H1 (cell line): ENCODE measurements at regions not wholly inside any gene's neighbourhood (a gene's known extent, or its start where the extent isn't known, plus 50 kb on each side); places are given as distances from the start of the nearest gene placed in this dataset.

Experiments used
- CTCF ChIA-PET: fragments of 300-600 bp; sonication (Branson Sonifier 250); formaldehyde crosslinking; loops from one replicate; lab custom pipeline; 2021; ENCODE audit not compliant: partially characterized antibody; lab: Charles Lee
- POLR2A ChIA-PET: fragments of 300-600 bp; sonication (Branson Sonifier 250); formaldehyde crosslinking; loops from one replicate; lab custom pipeline; 2021; ENCODE audit warnings: inconsistent platforms; ENCODE audit not compliant: partially characterized antibody; lab: Charles Lee
- DNase-seq, 2 experiments: peaks; one replicate each; pipeline versions ENCODE4 v3.0.0 to v3.0.0-alpha.2; 2010 to 2022; ENCODE audit warnings: low spot score in 2 of 2, low read depth in 1 of 2, mixed read lengths in 1 of 2
- FAIRE-seq: peaks from 2 replicates; lab custom pipeline; 2011; peaks lifted over from hg19 to GRCh38; lab: Jason Lieb, UNC
- H2AFZ ChIP-seq: 2 replicates; pipeline ENCODE4 v1.8.1; 2012; ENCODE audit warnings: low read length, inconsistent platforms
- H2AK5ac ChIP-seq: 2 replicates; pipeline ENCODE4 v1.6.1; 2013; ENCODE audit warnings: low read depth, low read length
- H2BK120ac ChIP-seq: replicated peaks from 2 replicates; pipeline ENCODE3; 2013; ENCODE audit warnings: low read depth, low read length, inconsistent platforms
- H2BK12ac ChIP-seq: 2 replicates; pipeline ENCODE4 v1.6.1; 2013; ENCODE audit warnings: low read depth, low read length
- H2BK15ac ChIP-seq: 2 replicates; pipeline ENCODE4 v1.6.1; 2013; ENCODE audit warnings: low read length
- H2BK20ac ChIP-seq: 2 replicates; pipeline ENCODE4 v1.6.1; 2013; ENCODE audit warnings: low read length
- H2BK5ac ChIP-seq: 2 replicates; pipeline ENCODE4 v1.6.1; 2013; ENCODE audit warnings: low read depth, low read length
- H3K14ac ChIP-seq: 2 replicates; pipeline ENCODE4 v1.6.1; 2013; ENCODE audit warnings: inconsistent platforms; ENCODE audit not compliant: insufficient read length
- H3K18ac ChIP-seq: 2 replicates; pipeline ENCODE4 v1.6.1; 2013; ENCODE audit warnings: low read length; ENCODE audit errors: extremely low read depth
- H3K23ac ChIP-seq: 2 replicates; pipeline ENCODE4 v1.6.1; 2013; ENCODE audit warnings: inconsistent platforms; ENCODE audit not compliant: insufficient read length
- H3K23me2 ChIP-seq: 2 replicates; pipeline ENCODE4 v1.6.1; 2013; ENCODE audit warnings: low read depth, low read length
- H3K27ac ChIP-seq: 2 replicates; pipeline ENCODE4 v1.6.1; 2011; ENCODE audit warnings: low read depth, low read length, inconsistent platforms
- H3K27me3 ChIP-seq, 4 experiments: replicated peaks in 1 of 4; 1 replicate in 1 of 4; 2 replicates in 3 of 4; pipeline versions ENCODE4 v1.6.1 to v1.8.1; 2011 to 2013; ENCODE audit warnings: low read length in 3 of 4, mild to moderate bottlenecking in 3 of 4, inconsistent platforms in 2 of 4, mixed read lengths in 2 of 4, moderate library complexity in 1 of 4; ENCODE audit not compliant: control insufficient read depth in 3 of 4, insufficient read depth in 3 of 4; ENCODE audit errors: extremely low read depth in 1 of 4
- H3K36me3 ChIP-seq, 4 experiments: 2 replicates each; pipeline versions ENCODE4 v1.6.1 to v1.8.1; 2011 to 2013; ENCODE audit warnings: mild to moderate bottlenecking in 4 of 4, low read length in 3 of 4, moderate library complexity in 2 of 4, control low read depth in 1 of 4, inconsistent platforms in 1 of 4; ENCODE audit not compliant: insufficient read depth in 4 of 4, control insufficient read depth in 2 of 4
- H3K4ac ChIP-seq: replicated peaks from 2 replicates; pipeline ENCODE3; 2013; ENCODE audit warnings: low read length, low read depth, mixed read lengths, inconsistent platforms; ENCODE audit not compliant: insufficient read length
- H3K4me1 ChIP-seq, 4 experiments: replicated peaks in 1 of 4; 1 replicate in 1 of 4; 2 replicates in 3 of 4; pipeline versions ENCODE4 v1.6.1 to v1.8.1; 2011 to 2013; ENCODE audit warnings: low read length in 3 of 4, inconsistent platforms in 2 of 4, mixed read lengths in 1 of 4; ENCODE audit not compliant: insufficient read depth in 4 of 4, control insufficient read depth in 3 of 4
- H3K4me2 ChIP-seq, 2 experiments: 2 replicates each; pipeline versions ENCODE4 v1.6.1 to v1.8.1; 2011 to 2013; ENCODE audit warnings: low read depth in 2 of 2, low read length in 2 of 2, control low read depth in 1 of 2, inconsistent platforms in 1 of 2, mild to moderate bottlenecking in 1 of 2; ENCODE audit not compliant: insufficient read depth in 1 of 2
- H3K4me3 ChIP-seq, 4 experiments: fragments of 200-600, 300-600 bp in 1 of 4; sonication (generic), shearing (Covaris generic), sonication (Bioruptor Twin) in 1 of 4; 2 replicates each; pipeline versions ENCODE4 v1.5.1 to v1.8.1; 2011 to 2016; ENCODE audit warnings: low read length in 4 of 4, low read depth in 3 of 4, control low read depth in 2 of 4, inconsistent platforms in 2 of 4, mild to moderate bottlenecking in 2 of 4, mixed read lengths in 1 of 4, moderate library complexity in 1 of 4; ENCODE audit not compliant: insufficient read depth in 2 of 4; ENCODE audit errors: extremely low read depth in 1 of 4
- H3K56ac ChIP-seq: replicated peaks from 2 replicates; pipeline ENCODE3; 2013; ENCODE audit warnings: low read depth, mild to moderate bottlenecking, mixed read lengths, low read length, inconsistent platforms; ENCODE audit not compliant: insufficient read length
- H3K79me1 ChIP-seq: 2 replicates; pipeline ENCODE4 v1.6.1; 2013; ENCODE audit warnings: low read depth, low read length, control low read depth
- H3K79me2 ChIP-seq, 2 experiments: 2 replicates each; pipeline versions ENCODE4 v1.6.1 to v1.8.1; 2012 to 2013; ENCODE audit warnings: low read length in 2 of 2, mild to moderate bottlenecking in 2 of 2, inconsistent platforms in 1 of 2; ENCODE audit not compliant: insufficient read depth in 2 of 2, control insufficient read depth in 1 of 2
- H3K9ac ChIP-seq, 4 experiments: replicated peaks in 1 of 4; 1 replicate in 1 of 4; 2 replicates in 3 of 4; pipeline versions ENCODE4 v1.6.1 to v1.8.1; 2011 to 2013; ENCODE audit warnings: low read depth in 3 of 4, low read length in 3 of 4, control low read depth in 2 of 4, mild to moderate bottlenecking in 2 of 4, moderate library complexity in 2 of 4, inconsistent platforms in 1 of 4; ENCODE audit errors: extremely low read depth in 1 of 4
- H3K9me3 ChIP-seq, 2 experiments: 2 replicates each; pipeline versions ENCODE4 v1.6.1 to v1.8.1; 2012 to 2013; ENCODE audit warnings: mild to moderate bottlenecking in 2 of 2, moderate library complexity in 2 of 2, control low read depth in 1 of 2, inconsistent platforms in 1 of 2, low read depth in 1 of 2, low read length in 1 of 2, mixed read lengths in 1 of 2; ENCODE audit not compliant: insufficient read depth in 2 of 2
- H4K20me1 ChIP-seq, 2 experiments: replicated peaks in 1 of 2; 2 replicates each; pipeline versions ENCODE3 to v1.8.1; 2011 to 2013; ENCODE audit warnings: inconsistent platforms in 2 of 2, low read length in 2 of 2, mild to moderate bottlenecking in 1 of 2; ENCODE audit not compliant: insufficient read depth in 2 of 2, control insufficient read depth in 1 of 2
- H4K5ac ChIP-seq: 2 replicates; pipeline ENCODE4 v1.6.1; 2013; ENCODE audit warnings: low read length, low read depth, mixed read lengths, inconsistent platforms; ENCODE audit not compliant: insufficient read length
- H4K8ac ChIP-seq: 2 replicates; pipeline ENCODE4 v1.8.0; 2013; ENCODE audit warnings: mild to moderate bottlenecking, moderate library complexity, low read length, inconsistent platforms; ENCODE audit not compliant: insufficient read depth; ENCODE audit errors: extremely low read depth
- H4K91ac ChIP-seq: replicated peaks from 2 replicates; pipeline ENCODE3; 2013; ENCODE audit warnings: low read length, mixed read lengths, inconsistent platforms; ENCODE audit not compliant: insufficient read length
- BRCA1 ChIP-seq: IDR thresholded peaks from 2 replicates; pipeline ENCODE4 v1.6.1; 2012; ENCODE audit warnings: low read depth, low read length, improper control_type of control experiment
- CBX5 ChIP-seq: fragments of 300-800, 300-1000 bp; sonication (generic); IDR thresholded peaks from 2 replicates; pipeline ENCODE4 v1.7.1; 2016; ENCODE audit warnings: antibody characterized with exemption, low read length, low read depth
- EGR1 ChIP-seq: IDR thresholded peaks from 2 replicates; pipeline ENCODE4 v1.6.1; 2011; ENCODE audit warnings: low read depth, low read length, borderline replicate concordance
- GTF2F1 ChIP-seq: IDR thresholded peaks from 2 replicates; pipeline ENCODE4 v1.6.1; 2012; ENCODE audit warnings: low read depth, low read length, improper control_type of control experiment, borderline replicate concordance
- NRF1 ChIP-seq: IDR thresholded peaks from 2 replicates; pipeline ENCODE4 v1.6.1; 2011; ENCODE audit warnings: mild to moderate bottlenecking, low read depth, low read length, improper control_type of control experiment
- POU5F1 ChIP-seq: IDR thresholded peaks from 2 replicates; pipeline ENCODE4 v1.6.1; 2011; ENCODE audit warnings: low read depth, mild to moderate bottlenecking, low read length, moderate library complexity
- SIRT6 ChIP-seq: IDR thresholded peaks from one replicate; pipeline ENCODE4 v1.7.1; 2012; ENCODE audit warnings: low read length, inconsistent platforms
- SRF ChIP-seq: IDR thresholded peaks from 2 replicates; pipeline ENCODE4 v1.6.1; 2011; ENCODE audit warnings: mild to moderate bottlenecking, low read depth, low read length, moderate library complexity
- TEAD4 ChIP-seq: IDR thresholded peaks from 2 replicates; pipeline ENCODE4 v1.6.1; 2012; ENCODE audit warnings: low read depth, low read length, inconsistent platforms, mixed read lengths
- ZNF274 ChIP-seq: IDR thresholded peaks from 2 replicates; pipeline ENCODE4 v1.7.0; 2012; ENCODE audit warnings: low read length, borderline replicate concordance; ENCODE audit errors: extremely low read depth
- WGBS, 2 experiments: shearing (Covaris generic) in 1 of 2; methylation state at CpG; one replicate each; pipeline versions ENCODE4 v1.1.6 to v1.1.7; 2013 to 2015; ENCODE audit warnings: low lambda C conversion rate in 2 of 2, mixed read lengths in 2 of 2, inconsistent platforms in 1 of 2, low coverage in 1 of 2, missing lambda C conversion rate in 1 of 2; ENCODE audit not compliant: insufficient replicate concordance in 2 of 2, insufficient coverage in 1 of 2, insufficient read length in 1 of 2; ENCODE audit errors: extremely low coverage in 1 of 2, missing lambda C conversion rate in 1 of 2; 5-methylcytosine and 5-hydroxymethylcytosine counted together

- Histone ChIP-seq H3K9ac (no peak overlapping the region), H3K9me3 (no peaks in the 10 kb centered on the region), H2BK5ac (no peak overlapping the region), H2AFZ (no peak overlapping the region), H4K8ac (no peak overlapping the region), H4K5ac (no peak overlapping the region), H3K56ac (no peak overlapping the region), H3K23ac (no peak overlapping the region), H3K79me1 (no peaks in the 10 kb centered on the region), H3K23me2 (no peaks in the 10 kb centered on the region), H2BK120ac (no peak overlapping the region), H3K18ac (no peak overlapping the region), H3K4me3 (no peak overlapping the region), H2BK15ac (no peak overlapping the region), H4K20me1 (no peaks in the 10 kb centered on the region), H3K36me3 (no peaks in the 10 kb centered on the region), H4K91ac (no peak overlapping the region), H3K4ac (no peak overlapping the region), H3K27me3 (no peaks in the 10 kb centered on the region), H3K4me2 (no peak overlapping the region), H2BK12ac (no peak overlapping the region), H3K27ac (no peak overlapping the region), H3K4me1 (no peaks in the 10 kb centered on the region), H2BK20ac (no peak overlapping the region), H2AK5ac (no peak overlapping the region), H3K79me2 (no peaks in the 10 kb centered on the region), H3K14ac (no peak overlapping the region)
- DNase-seq (no peak), FAIRE-seq (no peak)
- POLR2A ChIA-PET: interaction anchor here (1.0 to 1.6 kb wide), 2 partner anchors 10 to 30 kb away, joined by 3 read pairs; no protein-coding TSS in a partner anchor
- CTCF ChIA-PET: interaction anchor here (1.0 to 1.1 kb wide), 2 partner anchors 14 to 23 kb away, joined by 3 to 4 read pairs; no protein-coding TSS in a partner anchor
- TF ChIP-seq BRCA1 (no peak), SRF (no peak), CBX5 (no peak), POU5F1 (no peak), NRF1 (no peak), SIRT6 (no peak), ZNF274 (no peak), TEAD4 (no peak), GTF2F1 (no peak), EGR1 (no peak)
- 95% methylated on average over 3 of the region's 3 CpGs; no CpG with 5 or more reads in 1 of the 2 experiments for WGBS, 2 experiments
These were observed 57.6 kb upstream of the SSTR1 start for GRCh38 chr14:38150075-38150474.
